ENCODE measurements at regions not wholly inside any gene's neighbourhood (a gene's known extent, or its start where the extent isn't known, plus 50 kb on each side); places are given as distances from the start of the nearest gene placed in this dataset.
"Not testable (repeated sequence)": the region's sequence is repeated elsewhere in the genome, so short reads cannot be mapped to it uniquely, and the experiment has no call there.

GRCh38 chr5:12615141-12615820, 711.0 kb upstream of the CTNND2 start:
- Histone ChIP-seq H3K4me3 (replicated peaks; ENCODE audit: insufficient read depth, low read length) (no peak overlapping the region), H3K27me3 (ENCODE audit: insufficient read depth, poor library complexity, severe bottlenecking) (no peaks in the 10 kb centered on the region), H3K27ac (replicated peaks) (no peak overlapping the region)
- DNase-seq (ENCODE audit: low read depth in 1 of 2, low spot score in 1 of 2) = no peak
- TF ChIP-seq POLR2AphosphoS5 (IDR thresholded peaks at IDR 0.05; ENCODE audit: low read depth) (no peak), SPI1 (IDR thresholded peaks at IDR 0.05; ENCODE audit: borderline replicate concordance, low read depth) (no peak), REST (IDR thresholded peaks at IDR 0.05; ENCODE audit: insufficient replicate concordance, low read depth) (no peak), GABPA (IDR thresholded peaks at IDR 0.05; ENCODE audit: low read depth) (no peak), CTCF (IDR thresholded peaks at IDR 0.05; ENCODE audit: insufficient read depth, low read length) (no peak)

- Histone ChIP-seq H3K4me3 (replicated peaks; ENCODE audit: insufficient read depth, low read length) (no peak overlapping the region), H3K27ac (replicated peaks) (no peak overlapping the region), H3K27me3 (ENCODE audit: insufficient read depth, poor library complexity, severe bottlenecking) (no peaks in the 10 kb centered on the region)
- DNase-seq (ENCODE audit: low read depth in 1 of 2, low spot score in 1 of 2) = no peak
- TF ChIP-seq CTCF (IDR thresholded peaks at IDR 0.05; ENCODE audit: insufficient read depth, low read length) = no peak
- no peak for TF ChIP-seq GABPA (IDR thresholded peaks at IDR 0.05; ENCODE audit: low read depth)
- TF ChIP-seq REST (IDR thresholded peaks at IDR 0.05; ENCODE audit: insufficient replicate concordance, low read depth) = no peak
- TF ChIP-seq SPI1 (IDR thresholded peaks at IDR 0.05; ENCODE audit: borderline replicate concordance, low read depth) = no peak
Measured at GRCh38 chr5:12614608-12615007, 710.4 kb upstream of the CTNND2 start.

- no peak overlapping the region for H3K4me3 ChIP-seq (replicated peaks; ENCODE audit: insufficient read depth, low read length)
- no peak for DNase-seq (ENCODE audit: low read depth in 1 of 2, low spot score in 1 of 2)
- H3K27ac ChIP-seq (replicated peaks) = no peak overlapping the region
- no peaks in the 10 kb centered on the region for H3K27me3 ChIP-seq (ENCODE audit: insufficient read depth, poor library complexity, severe bottlenecking)
- TF ChIP-seq GABPA (IDR thresholded peaks at IDR 0.05; ENCODE audit: low read depth) (no peak), REST (IDR thresholded peaks at IDR 0.05; ENCODE audit: insufficient replicate concordance, low read depth) (no peak), CTCF (IDR thresholded peaks at IDR 0.05; ENCODE audit: insufficient read depth, low read length) (no peak), POLR2AphosphoS5 (IDR thresholded peaks at IDR 0.05; ENCODE audit: low read depth) (no peak), SPI1 (IDR thresholded peaks at IDR 0.05; ENCODE audit: borderline replicate concordance, low read depth) (no peak)
Measured at GRCh38 chr5:12611132-12611531, 706.9 kb upstream of the CTNND2 start.

- H3K4me3 ChIP-seq (replicated peaks; ENCODE audit: insufficient read depth, low read length); DNase-seq (ENCODE audit: low read depth in 1 of 2, low spot score in 1 of 2); H3K27me3 ChIP-seq (ENCODE audit: insufficient read depth, poor library complexity, severe bottlenecking); H3K27ac ChIP-seq (replicated peaks): not testable (repeated sequence)
Measured at GRCh38 chr5:12607817-12608216, 703.6 kb upstream of the CTNND2 start.
